Neural cell (in vitro differentiated cells): ENCODE measurements at regions not wholly inside any gene's neighbourhood (a gene's known extent, or its start where the extent isn't known, plus 50 kb on each side); places are given as distances from the start of the nearest gene placed in this dataset.

Source experiments
- H2AFZ ChIP-seq: fragments of 200-600, 300-800 bp; sonication (generic), shearing (Covaris generic); 2 replicates; pipeline ENCODE4 v1.6.0; 2014; ENCODE audit warnings: low read depth, mild to moderate bottlenecking, antibody characterized with exemption, low read length, moderate library complexity
- H3F3A ChIP-seq: fragments of 200-600 bp; shearing (Covaris generic); 2 replicates; pipeline ENCODE4 v1.6.1; 2016; ENCODE audit warnings: mild to moderate bottlenecking, moderate library complexity, mixed read lengths, antibody characterized with exemption, low read length; ENCODE audit not compliant: insufficient read depth, poor library complexity, severe bottlenecking
- H3K27ac ChIP-seq: fragments of 200-600, 300-800 bp; sonication (generic), shearing (Covaris generic); 2 replicates; pipeline ENCODE4 v1.5.1; 2014; ENCODE audit warnings: mild to moderate bottlenecking, low read length, moderate library complexity
- H3K27me3 ChIP-seq: fragments of 300-800, 200-600 bp; sonication (generic), shearing (Covaris generic); 2 replicates; pipeline ENCODE4 v1.6.0; 2014; ENCODE audit warnings: mild to moderate bottlenecking, low read depth, low read length, moderate library complexity; ENCODE audit not compliant: insufficient read depth
- H3K36me3 ChIP-seq: fragments of 300-800, 200-600 bp; sonication (generic), shearing (Covaris generic); 2 replicates; pipeline ENCODE4 v1.5.1; 2014; ENCODE audit warnings: mild to moderate bottlenecking, antibody characterized with exemption, low read length, moderate library complexity; ENCODE audit not compliant: insufficient read depth
- H3K4me2 ChIP-seq: fragments of 300-800, 200-600 bp; sonication (generic), shearing (Covaris generic); 2 replicates; pipeline ENCODE4 v1.6.0; 2014; ENCODE audit warnings: mild to moderate bottlenecking, low read length
- H3K4me3 ChIP-seq: fragments of 300-800, 200-600 bp; sonication (generic), shearing (Covaris generic); 2 replicates; pipeline ENCODE4 v1.5.1; 2014; ENCODE audit warnings: mild to moderate bottlenecking, low read length, moderate library complexity
- H3K79me2 ChIP-seq: fragments of 200-600 bp; shearing (Covaris generic); replicated peaks from 2 replicates; pipeline ENCODE4 v1.6.0; 2014; ENCODE audit warnings: mild to moderate bottlenecking, low read length, moderate library complexity; ENCODE audit not compliant: insufficient read depth
- H3K9ac ChIP-seq: fragments of 300-800, 200-600 bp; sonication (generic), shearing (Covaris generic); 2 replicates; pipeline ENCODE4 v1.6.1; 2016; ENCODE audit warnings: mild to moderate bottlenecking, low read length, mixed read lengths
- H3K9me2 ChIP-seq: fragments of 200-600 bp; shearing (Covaris generic); 2 replicates; pipeline ENCODE4 v1.6.1; 2016; ENCODE audit warnings: mild to moderate bottlenecking, low read length, mixed read lengths; ENCODE audit not compliant: insufficient read depth
- H3K9me3 ChIP-seq: fragments of 200-600, 300-800 bp; sonication (generic), shearing (Covaris generic); 2 replicates; pipeline ENCODE4 v1.6.1; 2016; ENCODE audit warnings: mild to moderate bottlenecking, mixed run types, low read length, moderate library complexity, mixed read lengths
- H4K20me1 ChIP-seq: fragments of 200-600 bp; shearing (Covaris generic); 2 replicates; pipeline ENCODE4 v1.6.1; 2016; ENCODE audit warnings: mild to moderate bottlenecking, mixed run types; ENCODE audit not compliant: insufficient read depth
- EP300 ChIP-seq: fragments of 450-650 bp; conservative IDR thresholded peaks from 2 replicates; pipeline ENCODE4 v1.6.1; 2014; ENCODE audit warnings: antibody characterized with exemption, mild to moderate bottlenecking, moderate library complexity; ENCODE audit not compliant: poor library complexity, severe bottlenecking
- EZH2 ChIP-seq: fragments of 200-600, 300-800 bp; shearing (Covaris generic), sonication (generic); IDR thresholded peaks from 2 replicates; pipeline ENCODE4 v1.6.1; 2014; ENCODE audit warnings: antibody characterized with exemption, low read length, borderline replicate concordance, mild to moderate bottlenecking; ENCODE audit not compliant: insufficient read depth, poor library complexity, severe bottlenecking
- MXI1 ChIP-seq: fragments of 450-650 bp; conservative IDR thresholded peaks from 2 replicates; pipeline ENCODE4 v1.6.1; 2014; ENCODE audit warnings: antibody characterized with exemption, mild to moderate bottlenecking; ENCODE audit not compliant: poor library complexity, severe bottlenecking
- POLR2AphosphoS5 ChIP-seq: IDR thresholded peaks from 2 replicates; pipeline ENCODE4 v1.6.1; 2012
- RAD21 ChIP-seq: fragments of 450-650 bp; conservative IDR thresholded peaks from 2 replicates; pipeline ENCODE4 v1.6.1; 2014; ENCODE audit warnings: antibody characterized with exemption, mild to moderate bottlenecking, moderate library complexity
- SMC3 ChIP-seq: fragments of 450-650 bp; conservative IDR thresholded peaks from 2 replicates; pipeline ENCODE4 v1.6.1; 2014; ENCODE audit warnings: antibody characterized with exemption, mild to moderate bottlenecking, moderate library complexity; ENCODE audit not compliant: poor library complexity
- TAF1 ChIP-seq: IDR thresholded peaks from 2 replicates; pipeline ENCODE4 v1.6.1; 2012; ENCODE audit warnings: low read depth
- TF ChIP-seq, protein P1 (sequence below): IDR thresholded peaks from 2 replicates; pipeline ENCODE4 v1.6.1; 2012; ENCODE audit warnings: borderline replicate concordance
- TF ChIP-seq, protein P2 (sequence below): fragments of 450-650 bp; IDR thresholded peaks from 2 replicates; pipeline ENCODE4 v1.5.1; 2014; ENCODE audit warnings: antibody characterized with exemption, mild to moderate bottlenecking, moderate library complexity; ENCODE audit not compliant: poor library complexity, severe bottlenecking

DNA sequence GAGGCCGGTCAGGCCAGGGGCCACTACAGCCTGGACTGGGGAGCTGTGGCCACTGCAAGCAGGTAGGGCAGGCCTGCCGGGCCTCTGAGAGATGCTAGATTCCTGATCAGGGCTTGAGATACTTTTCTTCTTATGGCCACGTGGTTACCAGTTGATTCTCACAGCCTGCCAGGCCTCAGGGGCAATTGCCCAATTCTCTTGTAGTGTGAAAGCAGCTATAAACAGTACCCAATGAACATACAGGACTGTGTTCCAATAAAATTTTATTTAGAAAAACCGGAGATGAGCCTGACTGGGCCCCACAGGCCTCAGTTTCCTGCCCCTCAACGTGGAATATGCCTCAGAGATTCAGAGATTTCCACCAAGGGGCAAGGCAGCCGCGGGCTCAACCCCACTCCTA lies 475.2 kb downstream of the TCERG1L start:
- Histone ChIP-seq H3K79me2 (no peaks in the 10 kb centered on the region), H3K9ac (no peak overlapping the region), H3F3A (no peaks in the 10 kb centered on the region), H3K27ac (no peak overlapping the region), H3K4me2 (no peak overlapping the region), H3K9me3 (no peaks in the 10 kb centered on the region), H3K36me3 (no peaks in the 10 kb centered on the region), H2AFZ (no peak overlapping the region), H3K9me2 (no peaks in the 10 kb centered on the region), H3K27me3 (no peaks in the 10 kb centered on the region), H3K4me3 (no peak overlapping the region), H4K20me1 (no peaks in the 10 kb centered on the region)
- TF ChIP-seq, protein P1, sequence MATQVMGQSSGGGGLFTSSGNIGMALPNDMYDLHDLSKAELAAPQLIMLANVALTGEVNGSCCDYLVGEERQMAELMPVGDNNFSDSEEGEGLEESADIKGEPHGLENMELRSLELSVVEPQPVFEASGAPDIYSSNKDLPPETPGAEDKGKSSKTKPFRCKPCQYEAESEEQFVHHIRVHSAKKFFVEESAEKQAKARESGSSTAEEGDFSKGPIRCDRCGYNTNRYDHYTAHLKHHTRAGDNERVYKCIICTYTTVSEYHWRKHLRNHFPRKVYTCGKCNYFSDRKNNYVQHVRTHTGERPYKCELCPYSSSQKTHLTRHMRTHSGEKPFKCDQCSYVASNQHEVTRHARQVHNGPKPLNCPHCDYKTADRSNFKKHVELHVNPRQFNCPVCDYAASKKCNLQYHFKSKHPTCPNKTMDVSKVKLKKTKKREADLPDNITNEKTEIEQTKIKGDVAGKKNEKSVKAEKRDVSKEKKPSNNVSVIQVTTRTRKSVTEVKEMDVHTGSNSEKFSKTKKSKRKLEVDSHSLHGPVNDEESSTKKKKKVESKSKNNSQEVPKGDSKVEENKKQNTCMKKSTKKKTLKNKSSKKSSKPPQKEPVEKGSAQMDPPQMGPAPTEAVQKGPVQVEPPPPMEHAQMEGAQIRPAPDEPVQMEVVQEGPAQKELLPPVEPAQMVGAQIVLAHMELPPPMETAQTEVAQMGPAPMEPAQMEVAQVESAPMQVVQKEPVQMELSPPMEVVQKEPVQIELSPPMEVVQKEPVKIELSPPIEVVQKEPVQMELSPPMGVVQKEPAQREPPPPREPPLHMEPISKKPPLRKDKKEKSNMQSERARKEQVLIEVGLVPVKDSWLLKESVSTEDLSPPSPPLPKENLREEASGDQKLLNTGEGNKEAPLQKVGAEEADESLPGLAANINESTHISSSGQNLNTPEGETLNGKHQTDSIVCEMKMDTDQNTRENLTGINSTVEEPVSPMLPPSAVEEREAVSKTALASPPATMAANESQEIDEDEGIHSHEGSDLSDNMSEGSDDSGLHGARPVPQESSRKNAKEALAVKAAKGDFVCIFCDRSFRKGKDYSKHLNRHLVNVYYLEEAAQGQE = no peak
- no peak for TF ChIP-seq SMC3
- TF ChIP-seq EP300 = no peak
- no peak for TF ChIP-seq TAF1
- TF ChIP-seq RAD21 = no peak
- TF ChIP-seq, protein P2, sequence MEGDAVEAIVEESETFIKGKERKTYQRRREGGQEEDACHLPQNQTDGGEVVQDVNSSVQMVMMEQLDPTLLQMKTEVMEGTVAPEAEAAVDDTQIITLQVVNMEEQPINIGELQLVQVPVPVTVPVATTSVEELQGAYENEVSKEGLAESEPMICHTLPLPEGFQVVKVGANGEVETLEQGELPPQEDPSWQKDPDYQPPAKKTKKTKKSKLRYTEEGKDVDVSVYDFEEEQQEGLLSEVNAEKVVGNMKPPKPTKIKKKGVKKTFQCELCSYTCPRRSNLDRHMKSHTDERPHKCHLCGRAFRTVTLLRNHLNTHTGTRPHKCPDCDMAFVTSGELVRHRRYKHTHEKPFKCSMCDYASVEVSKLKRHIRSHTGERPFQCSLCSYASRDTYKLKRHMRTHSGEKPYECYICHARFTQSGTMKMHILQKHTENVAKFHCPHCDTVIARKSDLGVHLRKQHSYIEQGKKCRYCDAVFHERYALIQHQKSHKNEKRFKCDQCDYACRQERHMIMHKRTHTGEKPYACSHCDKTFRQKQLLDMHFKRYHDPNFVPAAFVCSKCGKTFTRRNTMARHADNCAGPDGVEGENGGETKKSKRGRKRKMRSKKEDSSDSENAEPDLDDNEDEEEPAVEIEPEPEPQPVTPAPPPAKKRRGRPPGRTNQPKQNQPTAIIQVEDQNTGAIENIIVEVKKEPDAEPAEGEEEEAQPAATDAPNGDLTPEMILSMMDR = no peak
- no peak for TF ChIP-seq EZH2
- TF ChIP-seq POLR2AphosphoS5 = no peak
- TF ChIP-seq MXI1 = no peak

DNA sequence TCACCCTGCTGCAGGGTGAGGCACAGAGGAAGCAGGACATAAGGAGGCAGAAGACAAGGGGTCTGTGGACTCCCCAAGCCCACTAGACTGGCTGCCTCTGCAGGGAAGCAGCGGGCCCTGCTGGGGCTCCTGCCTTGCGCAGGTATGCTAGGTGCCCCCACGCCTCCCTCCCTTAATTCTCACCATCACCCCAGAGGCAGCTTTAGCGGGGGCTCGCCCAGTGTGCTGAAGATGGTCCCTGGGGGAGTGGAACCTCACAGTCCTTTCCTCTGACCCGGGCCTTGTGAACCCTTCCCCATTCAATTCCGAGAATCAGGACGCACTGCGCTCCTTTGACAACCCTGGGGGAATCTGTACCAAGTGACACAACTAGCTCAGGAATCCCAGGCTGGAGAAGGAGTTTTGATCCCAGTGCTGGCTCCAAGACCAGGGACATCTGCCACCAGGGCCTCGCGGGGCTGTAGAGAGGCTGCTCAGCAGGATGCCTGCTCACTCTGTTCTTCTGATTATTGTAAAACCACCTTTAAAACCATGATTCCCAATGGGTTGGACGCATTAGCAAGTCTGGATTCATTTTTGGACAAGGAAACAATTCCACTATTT lies 468.4 kb downstream of the TCERG1L start:
- H3K4me2 ChIP-seq = no peak overlapping the region
- H2AFZ ChIP-seq = no peak overlapping the region
- no peaks in the 10 kb centered on the region for H3K9me3 ChIP-seq
- no peak overlapping the region for H3K9ac ChIP-seq
- H3K4me3 ChIP-seq = no peak overlapping the region
- H4K20me1 ChIP-seq = no peaks in the 10 kb centered on the region
- H3K27me3 ChIP-seq = no peaks in the 10 kb centered on the region
- TF ChIP-seq, protein P1 = no peak
- TF ChIP-seq MXI1 = no peak
- no peak for TF ChIP-seq TAF1
- TF ChIP-seq EZH2 = no peak
- TF ChIP-seq, protein P2 = no peak
- no peak for TF ChIP-seq POLR2AphosphoS5
- TF ChIP-seq SMC3 = no peak
- TF ChIP-seq EP300 = no peak
- no peak for TF ChIP-seq RAD21
- no peaks in the 10 kb centered on the region for H3F3A ChIP-seq
- no peaks in the 10 kb centered on the region for H3K9me2 ChIP-seq
- H3K36me3 ChIP-seq = no peaks in the 10 kb centered on the region
- H3K79me2 ChIP-seq = no peaks in the 10 kb centered on the region
- no peak overlapping the region for H3K27ac ChIP-seq
